H9 (cell line): ENCODE measurements at regions not wholly inside any gene's neighbourhood (a gene's known extent, or its start where the extent isn't known, plus 50 kb on each side); places are given as distances from the start of the nearest gene placed in this dataset.

Source experiments
- DNase-seq: peaks from one replicate; pipeline ENCODE4 v3.0.0-alpha.2; 2017
- H2AFZ ChIP-seq: one replicate; pipeline ENCODE4 v1.6.1; 2013; ENCODE audit warnings: mild to moderate bottlenecking, low read length, control low read depth, moderate library complexity
- H2AK5ac ChIP-seq: 2 replicates; pipeline ENCODE4 v1.6.1; 2013; ENCODE audit warnings: low read length, control low read depth, mixed read lengths; ENCODE audit not compliant: insufficient read length
- H2BK120ac ChIP-seq: one replicate; pipeline ENCODE4 v1.6.1; 2013; ENCODE audit warnings: low read depth, mild to moderate bottlenecking, low read length, control low read depth, inconsistent platforms; ENCODE audit not compliant: poor library complexity, severe bottlenecking
- H2BK12ac ChIP-seq: 2 replicates; pipeline ENCODE4 v1.6.1; 2013; ENCODE audit warnings: low read length, control low read depth, mixed read lengths, low read depth; ENCODE audit not compliant: insufficient read length
- H2BK15ac ChIP-seq: 2 replicates; pipeline ENCODE4 v1.6.1; 2013; ENCODE audit warnings: low read depth, low read length, control low read depth
- H2BK20ac ChIP-seq: one replicate; pipeline ENCODE4 v1.6.1; 2013; ENCODE audit warnings: low read depth, mild to moderate bottlenecking, low read length, control low read depth, inconsistent platforms; ENCODE audit not compliant: poor library complexity, severe bottlenecking
- H2BK5ac ChIP-seq: 2 replicates; pipeline ENCODE4 v1.6.1; 2013; ENCODE audit warnings: low read length, control low read depth, mixed read lengths; ENCODE audit not compliant: insufficient read length
- H3K14ac ChIP-seq: 2 replicates; pipeline ENCODE4 v1.6.1; 2013; ENCODE audit warnings: low read length, control low read depth; ENCODE audit not compliant: insufficient read depth
- H3K18ac ChIP-seq: 2 replicates; pipeline ENCODE4 v1.6.1; 2013; ENCODE audit warnings: low read depth, mild to moderate bottlenecking, mixed read lengths, low read length, control low read depth; ENCODE audit not compliant: insufficient read length
- H3K23ac ChIP-seq: 2 replicates; pipeline ENCODE4 v1.6.1; 2013; ENCODE audit warnings: low read length, control low read depth, mixed read lengths, low read depth; ENCODE audit not compliant: insufficient read length
- H3K23me2 ChIP-seq: 2 replicates; pipeline ENCODE4 v1.6.1; 2013; ENCODE audit warnings: low read depth, mild to moderate bottlenecking, mixed read lengths, low read length, control low read depth; ENCODE audit not compliant: insufficient read length, poor library complexity, severe bottlenecking
- H3K27ac ChIP-seq: 2 replicates; pipeline ENCODE4 v1.5.1; 2013; ENCODE audit warnings: low read length, control low read depth, mixed read lengths, low read depth; ENCODE audit not compliant: insufficient read length
- H3K27me3 ChIP-seq: 2 replicates; pipeline ENCODE4 v1.6.1; 2013; ENCODE audit warnings: low read length, control low read depth, inconsistent platforms; ENCODE audit not compliant: insufficient read depth
- H3K4ac ChIP-seq: 2 replicates; pipeline ENCODE4 v1.6.1; 2013; ENCODE audit warnings: low read depth, mild to moderate bottlenecking, control low read depth, inconsistent platforms, low read length, moderate library complexity
- H3K4me1 ChIP-seq: 2 replicates; pipeline ENCODE4 v1.6.1; 2013; ENCODE audit warnings: low read length, control low read depth, inconsistent platforms; ENCODE audit not compliant: insufficient read depth
- H3K4me2 ChIP-seq: 2 replicates; pipeline ENCODE4 v1.6.1; 2013; ENCODE audit warnings: low read length, control low read depth, mixed read lengths; ENCODE audit not compliant: insufficient read length, insufficient read depth
- H3K56ac ChIP-seq: 2 replicates; pipeline ENCODE4 v1.6.1; 2013; ENCODE audit warnings: low read depth, mild to moderate bottlenecking, mixed read lengths, low read length, control low read depth; ENCODE audit not compliant: insufficient read length
- H3K79me1 ChIP-seq: 2 replicates; pipeline ENCODE4 v1.6.1; 2013; ENCODE audit warnings: low read depth, mild to moderate bottlenecking, moderate library complexity, low read length, control low read depth, inconsistent platforms; ENCODE audit not compliant: insufficient read depth, poor library complexity, severe bottlenecking
- H3K79me2 ChIP-seq: 2 replicates; pipeline ENCODE4 v1.6.1; 2013; ENCODE audit warnings: low read length, control low read depth, inconsistent platforms; ENCODE audit not compliant: insufficient read depth
- H3K9ac ChIP-seq: 2 replicates; pipeline ENCODE4 v1.6.1; 2013; ENCODE audit warnings: low read length, control low read depth, mixed read lengths; ENCODE audit not compliant: insufficient read length; ENCODE audit errors: extremely low read depth
- H3K9me3 ChIP-seq: one replicate; pipeline ENCODE4 v1.6.1; 2013; ENCODE audit warnings: low read depth, low read length, inconsistent platforms; ENCODE audit not compliant: control insufficient read depth
- H3T11ph ChIP-seq: one replicate; pipeline ENCODE4 v1.6.1; 2013; ENCODE audit warnings: mild to moderate bottlenecking, low read length, control low read depth, inconsistent platforms
- H4K20me1 ChIP-seq: one replicate; pipeline ENCODE4 v1.6.1; 2013; ENCODE audit not compliant: control insufficient read depth, insufficient read length, insufficient read depth
- H4K5ac ChIP-seq: 2 replicates; pipeline ENCODE4 v1.6.1; 2013; ENCODE audit warnings: low read depth, mild to moderate bottlenecking, mixed read lengths, low read length, control low read depth; ENCODE audit not compliant: insufficient read length
- H4K8ac ChIP-seq: replicated peaks from 2 replicates; pipeline ENCODE4 v1.6.1; 2013; ENCODE audit warnings: low read length, control low read depth, mixed read lengths, low read depth; ENCODE audit not compliant: insufficient read length
- H4K91ac ChIP-seq: 2 replicates; pipeline ENCODE4 v1.6.1; 2013; ENCODE audit warnings: low read depth, mild to moderate bottlenecking, moderate library complexity, mixed read lengths, low read length, control low read depth; ENCODE audit not compliant: insufficient read length
- H3K27ac Mint-ChIP-seq, 3 experiments: 2 replicates in 2 of 3; 3 replicates in 1 of 3; pipeline ENCODE4 v1.8.0; 2020 to 2021; ENCODE audit warnings: mixed read lengths in 3 of 3, mild to moderate bottlenecking in 1 of 3, moderate library complexity in 1 of 3
- H3K27me3 Mint-ChIP-seq: 2 replicates; pipeline ENCODE4 v1.8.0; 2021; ENCODE audit warnings: low read depth, mild to moderate bottlenecking, moderate library complexity, mixed read lengths
- H3K36me3 Mint-ChIP-seq, 3 experiments: 2 replicates in 2 of 3; 3 replicates in 1 of 3; pipeline ENCODE4 v1.8.0; 2020 to 2021; ENCODE audit warnings: low read depth in 3 of 3, mixed read lengths in 3 of 3; ENCODE audit not compliant: insufficient read depth in 1 of 3
- H3K4me1 Mint-ChIP-seq, 2 experiments: 2 replicates each; pipeline ENCODE4 v1.8.0; 2020; ENCODE audit warnings: mixed read lengths in 2 of 2
- H3K4me3 Mint-ChIP-seq, 2 experiments: 2 replicates in 1 of 2; 3 replicates in 1 of 2; pipeline ENCODE4 v1.8.0; 2020 to 2021; ENCODE audit warnings: mild to moderate bottlenecking in 2 of 2, mixed read lengths in 2 of 2, moderate library complexity in 1 of 2
- H3K9me3 Mint-ChIP-seq, 2 experiments: 2 replicates in 1 of 2; 3 replicates in 1 of 2; pipeline ENCODE4 v1.8.0; 2020; ENCODE audit warnings: mild to moderate bottlenecking in 2 of 2, mixed read lengths in 2 of 2, moderate library complexity in 1 of 2
- CTCF ChIP-seq: fragments of 200-600 bp; sonication (generic); conservative IDR thresholded peaks from 3 replicates; pipeline ENCODE4 v1.8.0; 2021; ENCODE audit warnings: antibody characterized with exemption, mild to moderate bottlenecking
- WGBS: extraction: QIAGEN DNeasy Blood & Tissue Kit; methylation state at CpG from one replicate; pipeline ENCODE4 v1.1.7; 2013; ENCODE audit warnings: missing lambda C conversion rate, low lambda C conversion rate, mixed read lengths; ENCODE audit not compliant: insufficient read length; ENCODE audit errors: extremely low coverage; 5-methylcytosine and 5-hydroxymethylcytosine counted together

- H3K27ac ChIP-seq, result no peak overlapping the region
- H3T11ph ChIP-seq, result no peak overlapping the region
- no peak overlapping the region for H3K14ac ChIP-seq
- Mint-ChIP-seq H3K27me3 (peaks cover 7% of the 10 kb centered on the region; the same call in 1 of the 2 replicates), H3K4me1 (peaks cover 0 to 4% of the 10 kb centered on the region in 2 experiments; a peak in 1 of 4 replicates), H3K4me3 (no peak overlapping the region), H3K9me3 (no peaks in the 10 kb centered on the region; a peak in 1 of 5 replicates), H3K27ac (no peak overlapping the region), H3K36me3 (no peaks in the 10 kb centered on the region)
- H3K4me2 ChIP-seq, result no peak overlapping the region
- no peak overlapping the region for H2BK120ac ChIP-seq
- no peaks in the 10 kb centered on the region for H4K20me1 ChIP-seq
- no peaks in the 10 kb centered on the region for H3K79me2 ChIP-seq
- no peak overlapping the region for H3K23ac ChIP-seq
- no CpG with 5 or more reads among the region's 3 CpGs for WGBS
- no peak overlapping the region for H2BK15ac ChIP-seq
- H3K4me1 ChIP-seq, result no peaks in the 10 kb centered on the region
- H3K18ac ChIP-seq, result no peak overlapping the region
- H4K91ac ChIP-seq, result no peak overlapping the region
- no peak for DNase-seq
- H2BK20ac ChIP-seq, result no peak overlapping the region
- H2AK5ac ChIP-seq, result no peak overlapping the region
- H3K9ac ChIP-seq, result no peak overlapping the region
- H4K8ac ChIP-seq, result no peak overlapping the region
- no peaks in the 10 kb centered on the region for H3K23me2 ChIP-seq
- no peak for TF ChIP-seq CTCF
- H3K56ac ChIP-seq, result no peak overlapping the region
- H3K9me3 ChIP-seq, result no peaks in the 10 kb centered on the region
- H2BK12ac ChIP-seq, result no peak overlapping the region
- no peaks in the 10 kb centered on the region for H3K79me1 ChIP-seq
- H2AFZ ChIP-seq, result no peak overlapping the region
- H4K5ac ChIP-seq, result no peak overlapping the region
- H2BK5ac ChIP-seq, result no peak overlapping the region
- H3K27me3 ChIP-seq, result no peaks in the 10 kb centered on the region
- no peak overlapping the region for H3K4ac ChIP-seq
Measured at GRCh38 chr6:40251637-40252300, 317.5 kb upstream of the MOCS1 start.
